ENCODE measurements at regions not wholly inside any gene's neighbourhood (a gene's known extent, or its start where the extent isn't known, plus 50 kb on each side); places are given as distances from the start of the nearest gene placed in this dataset.

DNA sequence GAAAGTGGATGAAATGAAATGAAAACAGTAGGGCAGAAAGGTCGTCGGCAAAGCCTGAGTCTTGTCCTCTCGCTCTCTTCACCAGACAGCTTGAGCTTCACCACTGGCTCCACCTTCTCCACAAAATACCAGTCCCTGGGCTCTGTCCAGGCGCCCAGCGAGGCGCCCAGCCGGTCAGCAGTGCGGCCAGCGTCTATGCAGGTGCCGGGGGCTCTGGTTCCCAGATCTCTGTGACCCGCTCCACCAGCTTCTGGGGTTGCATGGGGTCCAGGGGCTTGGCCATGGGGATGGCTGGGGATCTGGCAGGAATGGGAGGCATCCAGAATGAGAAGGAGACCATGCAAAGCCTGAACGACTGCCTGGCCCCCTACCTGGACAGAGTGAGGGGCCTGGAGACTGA is 600.5 kb upstream of the ZP4 start:
- TF ChIP-seq, protein P1, sequence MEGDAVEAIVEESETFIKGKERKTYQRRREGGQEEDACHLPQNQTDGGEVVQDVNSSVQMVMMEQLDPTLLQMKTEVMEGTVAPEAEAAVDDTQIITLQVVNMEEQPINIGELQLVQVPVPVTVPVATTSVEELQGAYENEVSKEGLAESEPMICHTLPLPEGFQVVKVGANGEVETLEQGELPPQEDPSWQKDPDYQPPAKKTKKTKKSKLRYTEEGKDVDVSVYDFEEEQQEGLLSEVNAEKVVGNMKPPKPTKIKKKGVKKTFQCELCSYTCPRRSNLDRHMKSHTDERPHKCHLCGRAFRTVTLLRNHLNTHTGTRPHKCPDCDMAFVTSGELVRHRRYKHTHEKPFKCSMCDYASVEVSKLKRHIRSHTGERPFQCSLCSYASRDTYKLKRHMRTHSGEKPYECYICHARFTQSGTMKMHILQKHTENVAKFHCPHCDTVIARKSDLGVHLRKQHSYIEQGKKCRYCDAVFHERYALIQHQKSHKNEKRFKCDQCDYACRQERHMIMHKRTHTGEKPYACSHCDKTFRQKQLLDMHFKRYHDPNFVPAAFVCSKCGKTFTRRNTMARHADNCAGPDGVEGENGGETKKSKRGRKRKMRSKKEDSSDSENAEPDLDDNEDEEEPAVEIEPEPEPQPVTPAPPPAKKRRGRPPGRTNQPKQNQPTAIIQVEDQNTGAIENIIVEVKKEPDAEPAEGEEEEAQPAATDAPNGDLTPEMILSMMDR (IDR thresholded peaks at IDR 0.05), result no peak
- no peak for TF ChIP-seq ZFX (IDR thresholded peaks at IDR 0.05; ENCODE audit: borderline replicate concordance)

Measured in 22Rv1 (cell line).